ENCODE measurements at regions not wholly inside any gene's neighbourhood (a gene's known extent, or its start where the extent isn't known, plus 50 kb on each side); places are given as distances from the start of the nearest gene placed in this dataset.
"Not testable (repeated sequence)": the region's sequence is repeated elsewhere in the genome, so short reads cannot be mapped to it uniquely, and the experiment has no call there.

- H3K9me3 ChIP-seq (ENCODE audit: control insufficient read depth, low read length) = no peaks in the 10 kb centered on the region
- no peak overlapping the region for H3K27ac ChIP-seq (ENCODE audit: insufficient read depth, low read depth, low read length, poor library complexity, severe bottlenecking)
- WGBS, 2 experiments = 92 to 93% methylated on average over 1 of the region's 1 CpG
Observed at GRCh38 chr3:124149081-124149480, 157.2 kb upstream of the ROPN1 start.

GRCh38 chr3:124149771-124150170 is 157.8 kb upstream of the ROPN1 start:
- H3K4me3 ChIP-seq (ENCODE audit: insufficient read depth, low read depth, low read length) = no peak overlapping the region
- H3K27ac ChIP-seq (ENCODE audit: insufficient read depth, low read depth, low read length, poor library complexity, severe bottlenecking) = no peak overlapping the region
- H3K36me3 ChIP-seq (ENCODE audit: control insufficient read depth, insufficient read depth, low read length) = no peaks in the 10 kb centered on the region
- no peaks in the 10 kb centered on the region for H3K27me3 ChIP-seq (ENCODE audit: control insufficient read depth, insufficient read depth, low read length, poor library complexity, severe bottlenecking)
- H3K9me3 ChIP-seq (ENCODE audit: control insufficient read depth, low read length) = no peaks in the 10 kb centered on the region
- WGBS, 2 experiments = 89 to 94% methylated on average over 3 of the region's 3 CpGs
- no peaks in the 10 kb centered on the region for H3K4me1 ChIP-seq (ENCODE audit: control insufficient read depth, insufficient read depth, low read length)

More at GRCh38 chr3:124149081-124149480, 157.2 kb upstream of the ROPN1 start:
- H3K4me3 ChIP-seq (ENCODE audit: insufficient read depth, low read depth, low read length) = no peak overlapping the region
- H3K36me3 ChIP-seq (ENCODE audit: control insufficient read depth, insufficient read depth, low read length) = no peaks in the 10 kb centered on the region
- H3K4me1 ChIP-seq (ENCODE audit: control insufficient read depth, insufficient read depth, low read length) = no peaks in the 10 kb centered on the region
- H3K27me3 ChIP-seq (ENCODE audit: control insufficient read depth, insufficient read depth, low read length, poor library complexity, severe bottlenecking) = no peaks in the 10 kb centered on the region

DNA sequence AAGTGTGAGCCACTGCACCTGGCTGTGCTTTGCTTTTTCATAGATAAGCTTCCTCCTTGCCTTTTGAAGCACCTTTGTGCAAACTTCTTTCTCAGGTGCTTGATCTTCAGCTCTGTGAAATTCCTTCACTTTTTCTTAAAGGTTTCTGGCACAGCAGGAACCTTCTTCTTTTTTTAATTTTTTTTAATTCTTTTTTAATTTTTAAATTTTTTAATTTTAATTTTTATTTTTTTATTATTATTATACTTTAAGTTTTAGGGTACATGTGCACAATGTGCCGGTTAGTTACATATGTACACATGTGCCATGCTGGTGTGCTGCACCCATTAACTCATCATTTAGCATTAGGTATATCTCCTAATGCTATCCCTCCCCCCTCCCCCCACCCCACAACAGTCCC is 161.0 kb upstream of the ROPN1 start:
- not testable (repeated sequence) for H3K36me3 ChIP-seq (ENCODE audit: control insufficient read depth, insufficient read depth, low read length); H3K4me3 ChIP-seq (ENCODE audit: insufficient read depth, low read depth, low read length); H3K9me3 ChIP-seq (ENCODE audit: control insufficient read depth, low read length); H3K4me1 ChIP-seq (ENCODE audit: control insufficient read depth, insufficient read depth, low read length); H3K27ac ChIP-seq (ENCODE audit: insufficient read depth, low read depth, low read length, poor library complexity, severe bottlenecking); H3K27me3 ChIP-seq (ENCODE audit: control insufficient read depth, insufficient read depth, low read length, poor library complexity, severe bottlenecking)
- 100% methylated on average over 1 of the region's 1 CpG; no CpG with 5 or more reads in 1 of the 2 experiments for WGBS, 2 experiments

DNA sequence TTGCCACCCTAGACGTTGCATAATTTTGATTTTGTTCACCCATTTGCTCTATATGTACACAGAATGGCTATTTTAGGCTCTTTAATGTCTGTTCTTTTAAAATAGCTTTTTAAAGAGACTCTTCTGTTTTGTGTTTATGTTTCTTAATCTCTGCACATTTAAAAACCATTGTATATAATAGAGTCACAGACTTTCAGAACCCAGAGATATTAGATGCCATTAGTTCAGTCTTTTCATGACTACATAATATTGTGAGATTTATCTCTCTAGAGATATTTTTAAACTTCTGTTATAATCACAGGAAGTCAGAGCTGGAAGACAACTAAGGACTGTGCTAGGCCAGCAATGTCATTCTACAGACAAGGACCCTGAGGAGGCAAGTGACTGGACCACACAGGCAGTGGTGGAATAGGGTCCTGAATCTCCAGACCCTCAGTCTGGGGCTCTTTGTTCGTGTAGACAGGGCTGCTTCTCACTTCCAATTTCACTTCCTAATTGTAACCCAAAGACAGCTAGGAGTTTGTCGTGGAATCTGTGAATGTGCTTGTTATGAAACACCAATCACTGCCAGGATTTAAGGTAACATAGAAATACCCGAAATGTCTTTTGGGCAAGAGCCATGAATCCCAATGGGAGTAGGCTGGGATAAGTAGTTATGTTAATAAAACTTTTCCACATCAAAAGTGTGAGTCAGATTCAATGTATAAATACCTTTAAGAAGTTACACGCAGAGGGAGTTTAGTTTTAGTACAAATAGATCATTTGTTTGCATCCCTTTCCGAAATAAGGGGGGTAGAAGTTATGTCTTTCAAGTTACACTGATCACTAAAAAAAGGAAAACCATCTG is 165.2 kb upstream of the ROPN1 start:
- Histone ChIP-seq H3K4me1 (ENCODE audit: control insufficient read depth, insufficient read depth, low read length) (peaks cover 10% of the 10 kb centered on the region), H3K36me3 (ENCODE audit: control insufficient read depth, insufficient read depth, low read length) (no peaks in the 10 kb centered on the region), H3K27me3 (ENCODE audit: control insufficient read depth, insufficient read depth, low read length, poor library complexity, severe bottlenecking) (no peaks in the 10 kb centered on the region), H3K4me3 (ENCODE audit: insufficient read depth, low read depth, low read length) (no peak overlapping the region), H3K27ac (ENCODE audit: insufficient read depth, low read depth, low read length, poor library complexity, severe bottlenecking) (no peak overlapping the region), H3K9me3 (ENCODE audit: control insufficient read depth, low read length) (no peaks in the 10 kb centered on the region)
- WGBS, 2 experiments = 82 to 89% methylated on average over 5 to 6 of the region's 6 CpGs

DNA sequence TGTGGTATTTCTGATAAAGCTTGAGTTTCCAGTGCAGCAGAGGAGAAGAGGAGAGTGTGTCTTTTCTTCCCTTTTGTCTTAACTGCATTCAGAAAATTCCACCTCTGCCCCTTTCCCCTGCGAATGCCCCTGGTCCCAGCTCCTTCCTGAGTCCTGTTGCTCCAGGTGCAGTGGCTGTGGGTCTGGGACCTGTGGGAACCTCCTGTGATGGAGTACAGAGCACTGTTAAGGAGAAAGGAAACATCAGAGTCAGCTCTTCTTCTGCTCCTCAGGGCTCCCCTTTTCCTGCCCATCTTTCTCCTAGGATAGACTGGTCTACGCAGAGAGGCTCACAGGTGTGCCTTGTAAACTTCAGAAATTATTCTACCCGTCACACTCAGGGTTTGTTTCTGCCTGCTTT is 165.8 kb upstream of the ROPN1 start:
- Histone ChIP-seq H3K27me3 (ENCODE audit: control insufficient read depth, insufficient read depth, low read length, poor library complexity, severe bottlenecking) (no peaks in the 10 kb centered on the region), H3K27ac (ENCODE audit: insufficient read depth, low read depth, low read length, poor library complexity, severe bottlenecking) (no peak overlapping the region), H3K9me3 (ENCODE audit: control insufficient read depth, low read length) (no peaks in the 10 kb centered on the region), H3K4me1 (ENCODE audit: control insufficient read depth, insufficient read depth, low read length) (peaks cover 10% of the 10 kb centered on the region), H3K4me3 (ENCODE audit: insufficient read depth, low read depth, low read length) (no peak overlapping the region), H3K36me3 (ENCODE audit: control insufficient read depth, insufficient read depth, low read length) (no peaks in the 10 kb centered on the region)
- 44 to 51% methylated on average over 3 of the region's 3 CpGs for WGBS, 2 experiments

DNA sequence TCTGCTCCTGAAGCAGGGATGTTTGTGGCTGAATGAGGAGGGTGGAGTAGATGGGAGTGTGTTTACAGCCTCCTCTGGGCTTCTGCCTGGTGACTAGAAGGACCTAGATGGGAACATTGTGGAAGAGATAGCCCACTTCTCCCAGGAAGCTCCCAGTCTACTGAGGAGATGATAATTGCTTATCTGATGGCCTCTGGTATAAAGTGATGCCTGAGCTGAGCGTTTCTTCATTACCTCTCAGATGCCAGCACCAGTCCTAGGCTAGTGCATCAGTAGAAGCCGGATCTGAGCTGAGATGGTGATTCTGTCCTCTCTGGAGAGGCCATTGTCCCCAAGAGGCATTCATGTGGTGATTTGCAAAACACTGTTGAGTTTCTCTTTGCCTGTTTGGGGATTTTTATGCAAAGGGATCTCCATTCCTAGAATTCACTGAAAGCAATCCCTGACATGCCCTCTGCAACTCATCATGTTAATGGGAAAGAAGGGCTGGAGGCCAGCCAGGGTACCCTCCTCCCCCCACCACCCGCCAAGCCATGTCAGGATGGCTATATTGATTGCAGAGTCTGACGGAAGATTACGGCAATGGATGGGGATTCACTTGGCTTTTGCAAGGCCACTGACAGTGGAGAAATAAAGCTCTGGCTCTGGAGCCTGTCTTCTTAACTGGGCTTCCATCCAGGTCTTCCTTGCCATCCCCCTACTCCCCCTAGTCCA is 166.4 kb upstream of the ROPN1 start:
- 26 to 38% methylated on average over 5 of the region's 5 CpGs for WGBS, 2 experiments
- no peak overlapping the region for H3K27ac ChIP-seq (ENCODE audit: insufficient read depth, low read depth, low read length, poor library complexity, severe bottlenecking)
- no peaks in the 10 kb centered on the region for H3K27me3 ChIP-seq (ENCODE audit: control insufficient read depth, insufficient read depth, low read length, poor library complexity, severe bottlenecking)

DNA sequence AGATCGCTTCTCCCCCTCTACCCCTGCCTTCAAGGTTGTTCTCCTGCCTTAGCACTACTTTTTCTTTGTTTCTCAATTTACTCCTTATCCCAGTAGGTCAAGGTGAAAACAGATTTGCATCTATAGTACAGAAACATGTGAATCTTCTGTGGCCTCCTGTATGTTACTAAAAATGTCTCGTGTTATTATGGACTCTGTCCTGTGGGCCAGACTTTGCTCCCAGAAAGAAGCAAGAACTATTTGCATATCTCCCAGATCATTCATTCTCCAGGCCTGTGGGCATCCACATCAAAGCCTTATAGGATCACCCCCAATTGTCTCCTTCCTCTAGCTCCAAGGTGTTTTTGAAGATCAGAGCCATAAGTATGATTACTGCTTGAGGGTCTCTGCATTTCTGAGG is 169.5 kb upstream of the ROPN1 start:
- 91 to 97% methylated on average over 2 of the region's 2 CpGs for WGBS, 2 experiments

More for the DNA sequence above, 166.4 kb upstream of the ROPN1 start:
- Histone ChIP-seq H3K4me1 (ENCODE audit: control insufficient read depth, insufficient read depth, low read length) (peaks cover 10% of the 10 kb centered on the region), H3K36me3 (ENCODE audit: control insufficient read depth, insufficient read depth, low read length) (no peaks in the 10 kb centered on the region), H3K4me3 (ENCODE audit: insufficient read depth, low read depth, low read length) (no peak overlapping the region), H3K9me3 (ENCODE audit: control insufficient read depth, low read length) (no peaks in the 10 kb centered on the region)

DNA sequence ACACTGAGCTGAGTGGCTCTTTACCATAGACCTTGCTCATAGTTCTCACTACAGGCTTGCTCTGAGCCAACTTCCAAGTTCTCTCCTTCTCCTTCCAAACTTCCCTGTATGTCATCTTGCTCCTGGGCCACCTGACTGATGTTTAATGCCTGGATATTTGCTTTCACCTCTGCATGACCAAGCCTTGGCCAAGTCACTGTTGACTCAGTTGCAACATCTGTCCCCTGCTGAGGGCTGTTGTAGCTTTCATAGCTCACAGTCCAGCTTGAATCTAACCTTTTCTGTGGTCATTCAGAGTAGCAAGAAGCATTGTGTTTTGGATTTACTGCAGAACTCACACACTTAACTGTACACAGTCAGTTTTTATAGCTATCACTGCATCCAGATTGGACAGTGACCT is 171.8 kb upstream of the ROPN1 start:
- H3K27ac ChIP-seq (ENCODE audit: insufficient read depth, low read depth, low read length, poor library complexity, severe bottlenecking) = no peak overlapping the region
- H3K36me3 ChIP-seq (ENCODE audit: control insufficient read depth, insufficient read depth, low read length) = no peaks in the 10 kb centered on the region
- no peaks in the 10 kb centered on the region for H3K9me3 ChIP-seq (ENCODE audit: control insufficient read depth, low read length)
- no peaks in the 10 kb centered on the region for H3K4me1 ChIP-seq (ENCODE audit: control insufficient read depth, insufficient read depth, low read length)
- no peaks in the 10 kb centered on the region for H3K27me3 ChIP-seq (ENCODE audit: control insufficient read depth, insufficient read depth, low read length, poor library complexity, severe bottlenecking)
- H3K4me3 ChIP-seq (ENCODE audit: insufficient read depth, low read depth, low read length) = no peak overlapping the region

More for the DNA sequence above, 169.5 kb upstream of the ROPN1 start:
- H3K27me3 ChIP-seq (ENCODE audit: control insufficient read depth, insufficient read depth, low read length, poor library complexity, severe bottlenecking) = no peaks in the 10 kb centered on the region
- no peaks in the 10 kb centered on the region for H3K36me3 ChIP-seq (ENCODE audit: control insufficient read depth, insufficient read depth, low read length)
- peaks cover 10% of the 10 kb centered on the region for H3K4me1 ChIP-seq (ENCODE audit: control insufficient read depth, insufficient read depth, low read length)
- H3K9me3 ChIP-seq (ENCODE audit: control insufficient read depth, low read length) = no peaks in the 10 kb centered on the region
- no peak overlapping the region for H3K27ac ChIP-seq (ENCODE audit: insufficient read depth, low read depth, low read length, poor library complexity, severe bottlenecking)
- H3K4me3 ChIP-seq (ENCODE audit: insufficient read depth, low read depth, low read length) = no peak overlapping the region

DNA sequence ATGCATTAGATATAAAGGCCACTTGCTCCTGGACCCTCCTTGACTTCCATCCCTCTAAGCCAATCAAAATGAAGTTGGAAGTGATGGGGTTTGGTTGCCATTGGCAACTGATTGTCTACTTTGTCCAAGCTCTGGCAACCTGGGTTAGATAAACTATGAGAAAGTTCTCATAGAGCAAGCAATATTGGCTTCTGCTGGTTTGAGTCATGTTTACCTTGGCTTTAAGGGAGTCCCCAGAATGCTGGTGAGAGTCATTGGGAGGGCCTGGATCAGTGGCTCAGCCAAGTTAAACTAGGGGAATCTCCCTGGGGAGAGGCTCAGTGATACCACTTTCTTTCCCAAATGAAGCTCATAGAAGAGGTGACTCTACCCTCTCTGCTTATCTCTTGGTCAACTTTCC is 176.3 kb upstream of the ROPN1 start:
- H3K4me1 ChIP-seq (ENCODE audit: control insufficient read depth, insufficient read depth, low read length) = no peaks in the 10 kb centered on the region
- no peak overlapping the region for H3K27ac ChIP-seq (ENCODE audit: insufficient read depth, low read depth, low read length, poor library complexity, severe bottlenecking)
- H3K9me3 ChIP-seq (ENCODE audit: control insufficient read depth, low read length) = no peaks in the 10 kb centered on the region
- H3K36me3 ChIP-seq (ENCODE audit: control insufficient read depth, insufficient read depth, low read length) = no peaks in the 10 kb centered on the region
- no peaks in the 10 kb centered on the region for H3K27me3 ChIP-seq (ENCODE audit: control insufficient read depth, insufficient read depth, low read length, poor library complexity, severe bottlenecking)
- H3K4me3 ChIP-seq (ENCODE audit: insufficient read depth, low read depth, low read length) = no peak overlapping the region

GRCh38 chr3:124172283-124172682 is 180.4 kb upstream of the ROPN1 start:
- Histone ChIP-seq H3K4me3 (ENCODE audit: insufficient read depth, low read depth, low read length) (no peak overlapping the region), H3K27me3 (ENCODE audit: control insufficient read depth, insufficient read depth, low read length, poor library complexity, severe bottlenecking) (no peaks in the 10 kb centered on the region), H3K4me1 (ENCODE audit: control insufficient read depth, insufficient read depth, low read length) (no peaks in the 10 kb centered on the region), H3K9me3 (ENCODE audit: control insufficient read depth, low read length) (no peaks in the 10 kb centered on the region), H3K27ac (ENCODE audit: insufficient read depth, low read depth, low read length, poor library complexity, severe bottlenecking) (no peak overlapping the region), H3K36me3 (ENCODE audit: control insufficient read depth, insufficient read depth, low read length) (no peaks in the 10 kb centered on the region)
- 66 to 96% methylated on average over 2 of the region's 2 CpGs for WGBS, 2 experiments
